ENCODE measurements at regions not wholly inside any gene's neighbourhood (a gene's known extent, or its start where the extent isn't known, plus 50 kb on each side); places are given as distances from the start of the nearest gene placed in this dataset.

GRCh38 chr1:82934074-82934473, 1064.9 kb downstream of the TTLL7 start:
- TF ChIP-seq CTCF (IDR thresholded peaks at IDR 0.05; ENCODE audit: low read length) = no peak
- TF ChIP-seq EZH2 (IDR thresholded peaks at IDR 0.05; ENCODE audit: borderline replicate concordance, low read length) = no peak
